ENCODE measurements at regions not wholly inside any gene's neighbourhood (a gene's known extent, or its start where the extent isn't known, plus 50 kb on each side); places are given as distances from the start of the nearest gene placed in this dataset.
"Not testable (repeated sequence)": the region's sequence is repeated elsewhere in the genome, so short reads cannot be mapped to it uniquely, and the experiment has no call there.

DNA sequence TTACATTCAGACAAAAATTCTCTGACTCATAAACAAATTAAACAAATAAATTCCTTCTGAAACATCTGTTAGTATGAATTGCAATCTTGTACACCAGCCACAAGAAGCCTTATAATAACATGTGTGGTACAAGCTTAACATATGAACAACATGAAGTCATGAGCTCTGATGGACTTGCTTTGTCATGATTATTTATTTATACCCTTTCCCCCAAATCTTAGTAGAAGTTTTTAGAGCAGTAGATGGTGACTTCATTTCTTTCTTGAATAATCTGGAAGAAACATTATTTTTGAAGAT, 633.4 kb downstream of the EPHA3 start (continued):
- TF ChIP-seq, protein P1, sequence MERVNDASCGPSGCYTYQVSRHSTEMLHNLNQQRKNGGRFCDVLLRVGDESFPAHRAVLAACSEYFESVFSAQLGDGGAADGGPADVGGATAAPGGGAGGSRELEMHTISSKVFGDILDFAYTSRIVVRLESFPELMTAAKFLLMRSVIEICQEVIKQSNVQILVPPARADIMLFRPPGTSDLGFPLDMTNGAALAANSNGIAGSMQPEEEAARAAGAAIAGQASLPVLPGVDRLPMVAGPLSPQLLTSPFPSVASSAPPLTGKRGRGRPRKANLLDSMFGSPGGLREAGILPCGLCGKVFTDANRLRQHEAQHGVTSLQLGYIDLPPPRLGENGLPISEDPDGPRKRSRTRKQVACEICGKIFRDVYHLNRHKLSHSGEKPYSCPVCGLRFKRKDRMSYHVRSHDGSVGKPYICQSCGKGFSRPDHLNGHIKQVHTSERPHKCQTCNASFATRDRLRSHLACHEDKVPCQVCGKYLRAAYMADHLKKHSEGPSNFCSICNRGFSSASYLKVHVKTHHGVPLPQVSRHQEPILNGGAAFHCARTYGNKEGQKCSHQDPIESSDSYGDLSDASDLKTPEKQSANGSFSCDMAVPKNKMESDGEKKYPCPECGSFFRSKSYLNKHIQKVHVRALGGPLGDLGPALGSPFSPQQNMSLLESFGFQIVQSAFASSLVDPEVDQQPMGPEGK (CRISPR knock-in tag; IDR thresholded peaks at IDR 0.05; ENCODE audit: borderline replicate concordance), result no peak
- TF ChIP-seq CSDC2 (CRISPR knock-in tag; IDR thresholded peaks at IDR 0.05) (no peak), TOX (CRISPR knock-in tag; IDR thresholded peaks at IDR 0.05; ENCODE audit: borderline replicate concordance) (no peak), ZFP3 (CRISPR knock-in tag; IDR thresholded peaks at IDR 0.05) (no peak)

DNA sequence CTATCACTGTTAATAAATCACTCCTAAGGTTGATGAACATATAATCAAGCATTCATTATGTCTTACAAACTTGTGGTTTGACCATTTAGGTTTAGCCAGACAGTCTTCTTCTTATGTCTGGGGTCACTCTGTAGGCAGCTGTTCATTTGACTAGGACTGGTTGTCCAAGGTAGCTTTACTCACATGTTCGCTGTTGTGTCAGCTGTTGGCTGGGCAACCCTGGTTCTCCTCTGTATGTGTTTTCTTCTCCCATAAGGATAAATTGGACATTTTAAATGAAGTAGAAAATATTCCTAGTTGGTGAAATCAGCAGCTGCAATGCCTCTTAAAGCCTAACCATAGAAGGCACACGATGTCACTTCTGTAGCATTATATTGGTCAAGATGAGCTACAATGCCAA, 635.1 kb downstream of the EPHA3 start:
- TF ChIP-seq ZFP3 (CRISPR knock-in tag; IDR thresholded peaks at IDR 0.05) (no peak), RARB (CRISPR knock-in tag; IDR thresholded peaks at IDR 0.05) (no peak), ZC3H10 (CRISPR knock-in tag; IDR thresholded peaks at IDR 0.05) (no peak), CSRNP3 (CRISPR knock-in tag; IDR thresholded peaks at IDR 0.05) (no peak), TOX (CRISPR knock-in tag; IDR thresholded peaks at IDR 0.05; ENCODE audit: borderline replicate concordance) (no peak), ISL1 (CRISPR knock-in tag; IDR thresholded peaks at IDR 0.05) (no peak), GLIS3 (CRISPR knock-in tag; IDR thresholded peaks at IDR 0.05) (no peak), OSR1 (CRISPR knock-in tag; IDR thresholded peaks at IDR 0.05) (no peak), CSDC2 (CRISPR knock-in tag; IDR thresholded peaks at IDR 0.05) (no peak), ZNF8 (CRISPR knock-in tag; IDR thresholded peaks at IDR 0.05) (no peak), ZNF70 (CRISPR knock-in tag; IDR thresholded peaks at IDR 0.05) (no peak)
- TF ChIP-seq, protein P2, sequence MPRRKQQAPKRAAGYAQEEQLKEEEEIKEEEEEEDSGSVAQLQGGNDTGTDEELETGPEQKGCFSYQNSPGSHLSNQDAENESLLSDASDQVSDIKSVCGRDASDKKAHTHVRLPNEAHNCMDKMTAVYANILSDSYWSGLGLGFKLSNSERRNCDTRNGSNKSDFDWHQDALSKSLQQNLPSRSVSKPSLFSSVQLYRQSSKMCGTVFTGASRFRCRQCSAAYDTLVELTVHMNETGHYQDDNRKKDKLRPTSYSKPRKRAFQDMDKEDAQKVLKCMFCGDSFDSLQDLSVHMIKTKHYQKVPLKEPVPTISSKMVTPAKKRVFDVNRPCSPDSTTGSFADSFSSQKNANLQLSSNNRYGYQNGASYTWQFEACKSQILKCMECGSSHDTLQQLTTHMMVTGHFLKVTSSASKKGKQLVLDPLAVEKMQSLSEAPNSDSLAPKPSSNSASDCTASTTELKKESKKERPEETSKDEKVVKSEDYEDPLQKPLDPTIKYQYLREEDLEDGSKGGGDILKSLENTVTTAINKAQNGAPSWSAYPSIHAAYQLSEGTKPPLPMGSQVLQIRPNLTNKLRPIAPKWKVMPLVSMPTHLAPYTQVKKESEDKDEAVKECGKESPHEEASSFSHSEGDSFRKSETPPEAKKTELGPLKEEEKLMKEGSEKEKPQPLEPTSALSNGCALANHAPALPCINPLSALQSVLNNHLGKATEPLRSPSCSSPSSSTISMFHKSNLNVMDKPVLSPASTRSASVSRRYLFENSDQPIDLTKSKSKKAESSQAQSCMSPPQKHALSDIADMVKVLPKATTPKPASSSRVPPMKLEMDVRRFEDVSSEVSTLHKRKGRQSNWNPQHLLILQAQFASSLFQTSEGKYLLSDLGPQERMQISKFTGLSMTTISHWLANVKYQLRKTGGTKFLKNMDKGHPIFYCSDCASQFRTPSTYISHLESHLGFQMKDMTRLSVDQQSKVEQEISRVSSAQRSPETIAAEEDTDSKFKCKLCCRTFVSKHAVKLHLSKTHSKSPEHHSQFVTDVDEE (CRISPR knock-in tag; IDR thresholded peaks at IDR 0.05), result no peak
- TF ChIP-seq, protein P3, sequence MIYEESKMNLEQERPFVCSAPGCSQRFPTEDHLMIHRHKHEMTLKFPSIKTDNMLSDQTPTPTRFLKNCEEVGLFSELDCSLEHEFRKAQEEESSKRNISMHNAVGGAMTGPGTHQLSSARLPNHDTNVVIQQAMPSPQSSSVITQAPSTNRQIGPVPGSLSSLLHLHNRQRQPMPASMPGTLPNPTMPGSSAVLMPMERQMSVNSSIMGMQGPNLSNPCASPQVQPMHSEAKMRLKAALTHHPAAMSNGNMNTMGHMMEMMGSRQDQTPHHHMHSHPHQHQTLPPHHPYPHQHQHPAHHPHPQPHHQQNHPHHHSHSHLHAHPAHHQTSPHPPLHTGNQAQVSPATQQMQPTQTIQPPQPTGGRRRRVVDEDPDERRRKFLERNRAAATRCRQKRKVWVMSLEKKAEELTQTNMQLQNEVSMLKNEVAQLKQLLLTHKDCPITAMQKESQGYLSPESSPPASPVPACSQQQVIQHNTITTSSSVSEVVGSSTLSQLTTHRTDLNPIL (CRISPR knock-in tag; IDR thresholded peaks at IDR 0.05; ENCODE audit: low read depth), result no peak
- TF ChIP-seq, protein P1 (CRISPR knock-in tag; IDR thresholded peaks at IDR 0.05; ENCODE audit: borderline replicate concordance), result no peak
- ATAC-seq, result no peak

GRCh38 chr3:89747541-89748278, 640.3 kb downstream of the EPHA3 start:
- ATAC-seq, result not testable (repeated sequence)

GRCh38 chr3:89762405-89762804, 655.0 kb downstream of the EPHA3 start:
- TF ChIP-seq TOX (CRISPR knock-in tag; IDR thresholded peaks at IDR 0.05; ENCODE audit: borderline replicate concordance) (no peak), PPARA (CRISPR knock-in tag; IDR thresholded peaks at IDR 0.05; ENCODE audit: borderline replicate concordance) (no peak), TCF4 (CRISPR knock-in tag; IDR thresholded peaks at IDR 0.05; ENCODE audit: borderline replicate concordance) (no peak), ZNF565 (CRISPR knock-in tag; conservative IDR thresholded peaks at IDR 0.05; ENCODE audit: low read depth) (no peak), ZNF8 (CRISPR knock-in tag; IDR thresholded peaks at IDR 0.05) (no peak)
- TF ChIP-seq, protein P3 (CRISPR knock-in tag; IDR thresholded peaks at IDR 0.05; ENCODE audit: low read depth), result no peak
- no peak for ATAC-seq

Data from SK-N-SH treated with all-trans-retinoic acid at 6 μM for 48 hours (cell line).